Liver (tissue), 8 donors: ENCODE measurements at regions not wholly inside any gene's neighbourhood (a gene's known extent, or its start where the extent isn't known, plus 50 kb on each side); places are given as distances from the start of the nearest gene placed in this dataset.

ENCODE experiments used
- DNase-seq: peaks from one replicate; pipeline ENCODE4 v3.0.0-alpha.2; 2017; ENCODE audit warnings: low spot score
- H3K27ac ChIP-seq, 2 donors: one replicate each; pipeline ENCODE4 v1.7.0; 2013; ENCODE audit warnings: inconsistent platforms in 2 of 2, low read length in 2 of 2, control low read depth in 1 of 2, low read depth in 1 of 2, mild to moderate bottlenecking in 1 of 2
- H3K27me3 ChIP-seq, 4 donors: one replicate each; pipeline versions ENCODE4 v1.6.1 to v1.7.0; 2013; ENCODE audit warnings: low read length in 3 of 4, inconsistent platforms in 1 of 4, mild to moderate bottlenecking in 1 of 4, moderate library complexity in 1 of 4; ENCODE audit not compliant: control insufficient read depth in 4 of 4, insufficient read depth in 4 of 4
- H3K36me3 ChIP-seq, 4 donors: one replicate each; pipeline versions ENCODE4 v1.6.1 to v1.7.0; 2013; ENCODE audit warnings: low read length in 3 of 4, mild to moderate bottlenecking in 3 of 4, low read depth in 1 of 4, moderate library complexity in 1 of 4; ENCODE audit not compliant: control insufficient read depth in 4 of 4, insufficient read depth in 3 of 4
- H3K4me1 ChIP-seq, 4 donors: one replicate each; pipeline versions ENCODE4 v1.6.1 to v1.7.0; 2013; ENCODE audit warnings: low read length in 3 of 4, mild to moderate bottlenecking in 3 of 4, moderate library complexity in 1 of 4; ENCODE audit not compliant: control insufficient read depth in 4 of 4, insufficient read depth in 4 of 4
- H3K4me3 ChIP-seq, 3 donors: one replicate each; pipeline versions ENCODE4 v1.6.1 to v1.7.0; 2013; ENCODE audit warnings: low read length in 3 of 3, control low read depth in 1 of 3, low read depth in 1 of 3, mild to moderate bottlenecking in 1 of 3
- H3K9ac ChIP-seq, 2 donors: one replicate each; pipeline ENCODE4 v1.7.0; 2013; ENCODE audit warnings: low read length in 2 of 2, mild to moderate bottlenecking in 2 of 2, moderate library complexity in 2 of 2, control low read depth in 1 of 2, low read depth in 1 of 2
- H3K9me3 ChIP-seq, 4 donors: one replicate each; pipeline versions ENCODE4 v1.6.1 to v1.7.0; 2013; ENCODE audit warnings: low read length in 3 of 4; ENCODE audit not compliant: control insufficient read depth in 4 of 4
- ATF3 ChIP-seq: IDR thresholded peaks from 2 replicates; pipeline ENCODE4 v1.6.1; 2016; ENCODE audit warnings: antibody characterized with exemption
- CTCF ChIP-seq: fragments of 150-350 bp; IDR thresholded peaks from 2 replicates; pipeline ENCODE4 v1.5.1; 2017; ENCODE audit warnings: improper control_type of control experiment, low read depth, low read length; ENCODE audit not compliant: missing input control
- EGR1 ChIP-seq, 2 donors: IDR thresholded peaks; 2 replicates each; pipeline ENCODE4 v1.6.1; 2016 to 2018; ENCODE audit warnings: antibody characterized with exemption in 2 of 2, low read depth in 2 of 2
- FOXA1 ChIP-seq: IDR thresholded peaks from 2 replicates; pipeline ENCODE4 v1.6.1; 2016; ENCODE audit warnings: antibody characterized with exemption
- FOXA2 ChIP-seq: IDR thresholded peaks from 2 replicates; pipeline ENCODE4 v1.6.1; 2016; ENCODE audit warnings: antibody characterized with exemption
- GABPA ChIP-seq, 2 donors: IDR thresholded peaks in 1 of 2; conservative IDR thresholded peaks in 1 of 2; 2 replicates each; pipeline ENCODE4 v1.6.1; 2016; ENCODE audit warnings: antibody characterized with exemption in 2 of 2, mild to moderate bottlenecking in 1 of 2, moderate library complexity in 1 of 2
- HNF4A ChIP-seq, 2 donors: conservative IDR thresholded peaks; 2 replicates each; pipeline ENCODE4 v1.6.1; 2016; ENCODE audit warnings: antibody characterized with exemption in 2 of 2, mild to moderate bottlenecking in 2 of 2
- HNF4G ChIP-seq: IDR thresholded peaks from 2 replicates; pipeline ENCODE4 v1.6.1; 2016; ENCODE audit warnings: antibody characterized with exemption
- JUND ChIP-seq, 2 donors: IDR thresholded peaks; 2 replicates each; pipeline ENCODE4 v1.6.1; 2016; ENCODE audit warnings: antibody characterized with exemption in 2 of 2
- NR2F2 ChIP-seq: IDR thresholded peaks from 2 replicates; pipeline ENCODE4 v1.6.1; 2016; ENCODE audit warnings: antibody characterized with exemption
- RAD21 ChIP-seq, 2 donors: IDR thresholded peaks; 2 replicates each; pipeline ENCODE4 v1.6.1; 2016; ENCODE audit warnings: antibody characterized with exemption in 2 of 2, mild to moderate bottlenecking in 2 of 2
- REST ChIP-seq: IDR thresholded peaks from 2 replicates; pipeline ENCODE4 v1.6.1; 2016; ENCODE audit warnings: antibody characterized with exemption, mild to moderate bottlenecking
- RXRA ChIP-seq, 2 donors: IDR thresholded peaks; 2 replicates each; pipeline ENCODE4 v1.6.1; 2017 to 2018; ENCODE audit warnings: antibody characterized with exemption in 2 of 2, mild to moderate bottlenecking in 1 of 2
- SP1 ChIP-seq: IDR thresholded peaks from 2 replicates; pipeline ENCODE4 v1.6.1; 2018; ENCODE audit warnings: antibody characterized with exemption, mild to moderate bottlenecking
- TAF1 ChIP-seq: conservative IDR thresholded peaks from 2 replicates; pipeline ENCODE4 v1.6.1; 2016; ENCODE audit warnings: antibody characterized with exemption, mild to moderate bottlenecking
- YY1 ChIP-seq: IDR thresholded peaks from 2 replicates; pipeline ENCODE4 v1.6.1; 2016; ENCODE audit warnings: antibody characterized with exemption, mild to moderate bottlenecking
- WGBS: extraction: QIAGEN DNeasy Blood & Tissue Kit; methylation state at CpG from one replicate; pipeline ENCODE4 v1.1.7; 2013; 5-methylcytosine and 5-hydroxymethylcytosine counted together
- TF ChIP-seq, protein P1 (sequence below): IDR thresholded peaks from 2 replicates; pipeline ENCODE4 v1.6.1; 2016; ENCODE audit warnings: antibody characterized with exemption
- TF ChIP-seq, protein P2 (sequence below): IDR thresholded peaks from 2 replicates; pipeline ENCODE4 v1.6.1; 2016; ENCODE audit warnings: antibody characterized with exemption
- donor health status: healthy.
- donor health status: healthy.
- donor health status: healthy.
- donor health status: healthy.
- donor health status: healthy.

DNA sequence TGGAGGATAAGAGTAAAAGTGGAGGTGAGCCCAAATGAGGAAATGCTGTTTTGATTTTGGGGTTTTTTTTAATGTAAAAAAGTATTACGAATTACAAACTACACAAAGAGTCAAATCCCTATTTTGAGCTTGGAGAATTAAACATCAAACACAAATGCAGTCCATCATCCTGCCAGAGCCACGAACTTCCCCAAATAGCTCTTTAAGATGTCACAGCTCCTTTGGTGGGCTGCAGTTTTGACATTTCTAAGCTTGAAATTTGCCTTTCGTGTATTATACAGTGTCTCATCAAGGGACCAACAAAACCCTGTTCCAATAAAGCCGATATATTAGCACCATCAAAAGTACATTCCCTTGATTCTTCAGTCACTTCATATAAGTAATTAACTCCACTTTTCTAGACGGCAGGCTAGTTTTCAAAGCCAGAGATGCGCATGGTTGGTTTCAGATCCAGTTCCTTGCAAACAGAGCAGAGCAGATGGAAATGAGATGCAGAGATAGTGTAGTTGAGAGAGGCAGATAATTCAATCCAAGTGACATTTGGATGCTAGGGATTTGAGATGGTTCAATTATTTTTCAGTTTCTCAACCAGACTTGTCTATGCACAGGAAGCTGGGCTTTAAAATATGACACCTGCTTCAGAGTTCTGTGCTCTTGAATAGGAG, 580.9 kb downstream of the EDEM1 start (continued):
- TF ChIP-seq, protein P1, sequence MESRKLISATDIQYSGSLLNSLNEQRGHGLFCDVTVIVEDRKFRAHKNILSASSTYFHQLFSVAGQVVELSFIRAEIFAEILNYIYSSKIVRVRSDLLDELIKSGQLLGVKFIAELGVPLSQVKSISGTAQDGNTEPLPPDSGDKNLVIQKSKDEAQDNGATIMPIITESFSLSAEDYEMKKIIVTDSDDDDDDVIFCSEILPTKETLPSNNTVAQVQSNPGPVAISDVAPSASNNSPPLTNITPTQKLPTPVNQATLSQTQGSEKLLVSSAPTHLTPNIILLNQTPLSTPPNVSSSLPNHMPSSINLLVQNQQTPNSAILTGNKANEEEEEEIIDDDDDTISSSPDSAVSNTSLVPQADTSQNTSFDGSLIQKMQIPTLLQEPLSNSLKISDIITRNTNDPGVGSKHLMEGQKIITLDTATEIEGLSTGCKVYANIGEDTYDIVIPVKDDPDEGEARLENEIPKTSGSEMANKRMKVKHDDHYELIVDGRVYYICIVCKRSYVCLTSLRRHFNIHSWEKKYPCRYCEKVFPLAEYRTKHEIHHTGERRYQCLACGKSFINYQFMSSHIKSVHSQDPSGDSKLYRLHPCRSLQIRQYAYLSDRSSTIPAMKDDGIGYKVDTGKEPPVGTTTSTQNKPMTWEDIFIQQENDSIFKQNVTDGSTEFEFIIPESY = no peak
- TF ChIP-seq EGR1 (IDR thresholded peaks at IDR 0.05; ENCODE audit: low read depth in 2 of 2) = no peak
- TF ChIP-seq, protein P2, sequence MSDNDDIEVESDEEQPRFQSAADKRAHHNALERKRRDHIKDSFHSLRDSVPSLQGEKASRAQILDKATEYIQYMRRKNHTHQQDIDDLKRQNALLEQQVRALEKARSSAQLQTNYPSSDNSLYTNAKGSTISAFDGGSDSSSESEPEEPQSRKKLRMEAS = no peak
- no peak for TF ChIP-seq TAF1

DNA sequence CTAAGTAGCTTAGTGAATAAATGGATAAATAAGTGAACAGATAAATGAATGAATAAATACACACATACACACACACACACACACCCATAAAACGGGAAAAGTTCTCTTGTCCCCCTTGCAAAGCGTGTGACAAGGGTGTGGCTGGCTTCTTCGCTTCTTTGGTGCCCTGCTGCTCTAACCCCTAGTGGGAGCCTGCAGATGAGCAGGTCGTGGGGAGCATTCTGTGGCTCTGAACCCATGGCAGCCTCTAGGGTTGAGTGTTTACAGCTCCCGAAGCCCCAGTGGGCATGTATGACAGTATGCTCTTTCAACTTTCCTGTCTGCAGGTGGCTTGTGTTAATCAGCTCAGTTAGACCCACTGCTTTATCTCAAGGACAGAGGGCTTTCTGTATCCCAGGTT, 582.3 kb downstream of the EDEM1 start:
- TF ChIP-seq RXRA (IDR thresholded peaks at IDR 0.05) = no peak
- no peak for TF ChIP-seq TAF1
- H3K9ac ChIP-seq = no peak overlapping the region

GRCh38 chr3:5774337-5774736, 586.8 kb downstream of the EDEM1 start:
- TF ChIP-seq SP1 = no peak
- TF ChIP-seq JUND (IDR thresholded peaks at IDR 0.05) = no peak
- no peak for TF ChIP-seq RXRA (IDR thresholded peaks at IDR 0.05)
- TF ChIP-seq YY1 = no peak
- no peak for TF ChIP-seq FOXA1
- TF ChIP-seq, protein P1 = no peak
- TF ChIP-seq NR2F2 = no peak
- no peak for TF ChIP-seq RAD21 (IDR thresholded peaks at IDR 0.05)
- TF ChIP-seq CTCF = no peak
- TF ChIP-seq GABPA (IDR thresholded peaks at IDR 0.05 in 1 of 2, conservative IDR thresholded peaks at IDR 0.05 in 1 of 2) = no peak
- no peak for TF ChIP-seq HNF4A (conservative IDR thresholded peaks at IDR 0.05)
- no peak for TF ChIP-seq TAF1
- TF ChIP-seq, protein P2 = no peak
- TF ChIP-seq FOXA2 = no peak
- no peak for TF ChIP-seq EGR1 (IDR thresholded peaks at IDR 0.05; ENCODE audit: low read depth in 2 of 2)
- TF ChIP-seq HNF4G = no peak
- TF ChIP-seq REST = no peak
- TF ChIP-seq ATF3 = no peak
- no peaks in the 10 kb centered on the region for H3K27me3 ChIP-seq
- H3K4me1 ChIP-seq = no peaks in the 10 kb centered on the region
- H3K4me3 ChIP-seq = no peak overlapping the region
- no peak overlapping the region for H3K9ac ChIP-seq
- WGBS = 59% methylated on average over 7 of the region's 7 CpGs
- no peak for DNase-seq
- H3K27ac ChIP-seq = no peak overlapping the region
- H3K9me3 ChIP-seq = no peaks in the 10 kb centered on the region
- H3K36me3 ChIP-seq = no peaks in the 10 kb centered on the region

More for the DNA sequence above, 582.3 kb downstream of the EDEM1 start:
- H3K4me3 ChIP-seq = no peak overlapping the region
- H3K9me3 ChIP-seq = no peaks in the 10 kb centered on the region
- 64% methylated on average over 5 of the region's 5 CpGs for WGBS
- no peak for DNase-seq
- H3K4me1 ChIP-seq = no peaks in the 10 kb centered on the region
- H3K27me3 ChIP-seq = no peaks in the 10 kb centered on the region
- no peak overlapping the region for H3K27ac ChIP-seq
- H3K36me3 ChIP-seq = no peaks in the 10 kb centered on the region
